ENCODE measurements at regions not wholly inside any gene's neighbourhood (a gene's known extent, or its start where the extent isn't known, plus 50 kb on each side); places are given as distances from the start of the nearest gene placed in this dataset.

DNA sequence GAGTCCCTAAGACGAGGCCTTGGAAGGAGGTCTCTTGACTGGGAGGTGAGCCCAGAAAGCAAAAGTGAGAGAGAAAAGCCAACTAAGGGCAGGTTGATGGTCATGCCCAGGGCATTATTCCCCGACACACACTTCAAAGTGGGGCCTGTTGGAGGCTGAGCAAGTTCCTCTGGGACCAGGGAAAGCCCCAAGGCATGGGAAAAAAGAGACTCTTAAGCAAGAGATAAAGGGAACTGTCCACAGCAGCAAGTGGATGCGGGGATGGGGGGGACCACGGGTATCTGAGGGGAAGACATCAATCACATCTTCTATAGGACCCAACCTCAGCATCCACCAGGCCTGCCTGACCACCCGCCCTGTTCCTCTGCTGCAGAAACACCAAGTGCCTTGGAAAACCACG lies 119.9 kb upstream of the MAFB start:
- Histone ChIP-seq H2AFZ (ENCODE audit: low read depth, low read length) (no peak overlapping the region), H3K9me3 (replicated peaks; ENCODE audit: control insufficient read depth, insufficient read depth, low read length) (no peaks in the 10 kb centered on the region), H3K36me3 (ENCODE audit: control insufficient read depth in 2 of 2, extremely low read depth in 1 of 2, insufficient read depth in 2 of 2, low read length in 2 of 2) (no peaks in the 10 kb centered on the region), H3K79me2 (ENCODE audit: control insufficient read depth, insufficient read depth, low read length) (no peaks in the 10 kb centered on the region), H4K20me1 (replicated peaks; ENCODE audit: control insufficient read depth, extremely low read depth, insufficient read depth, low read length) (no peaks in the 10 kb centered on the region), H3K27me3 (ENCODE audit: control insufficient read depth in 2 of 2, insufficient read depth in 2 of 2, low read length in 2 of 2) (no peaks in the 10 kb centered on the region), H3K4me3 (replicated peaks in 1 of 3; ENCODE audit: insufficient read depth in 1 of 3, low read depth in 1 of 3, low read length in 3 of 3) (no peak overlapping the region), H3K27ac (ENCODE audit: insufficient read depth, low read depth, low read length) (no peak overlapping the region), H3K9me1 (replicated peaks; ENCODE audit: control insufficient read depth, extremely low read depth, insufficient read depth, low read length) (no peaks in the 10 kb centered on the region), H3K4me2 (ENCODE audit: insufficient read depth, low read length) (no peak overlapping the region), H3K4me1 (ENCODE audit: control insufficient read depth, extremely low read depth, insufficient read depth, low read length) (no peaks in the 10 kb centered on the region), H3K9ac (replicated peaks; ENCODE audit: extremely low read depth, insufficient read depth, low read length) (no peak overlapping the region)
- DNase-seq (ENCODE audit: low read depth, low spot score): no peak
- ChIA-PET CTCF (no interaction called here), POLR2A (no interaction called here)
- intact Hi-C loops (cut with micrococcal nuclease): no loop called here
- dilution Hi-C loops (cut with MboI; ENCODE audit: extremely low pct_ligation_motif_present, low sequenced_read_pairs): no loop called here
- no TSS peak for BruUV-seq (replicated peaks)
- no peak for FAIRE-seq
- TF ChIP-seq POLR2AphosphoS5 (IDR thresholded peaks at IDR 0.05; ENCODE audit: insufficient read depth, low read depth, low read length) (no peak), EZH2 (IDR thresholded peaks at IDR 0.05; ENCODE audit: borderline replicate concordance, low read depth, low read length, severe bottlenecking) (no peak), FOS (IDR thresholded peaks at IDR 0.05; ENCODE audit: borderline replicate concordance, insufficient read depth, low read length) (no peak), GATA2 (IDR thresholded peaks at IDR 0.05; ENCODE audit: insufficient read depth, insufficient read length, low read depth, low read length) (no peak), JUN (IDR thresholded peaks at IDR 0.05; ENCODE audit: borderline replicate concordance, insufficient read depth, insufficient read length, low read depth) (no peak), MYC (IDR thresholded peaks at IDR 0.05; ENCODE audit: low read depth, low read length) (no peak), POLR2A (IDR thresholded peaks at IDR 0.05; ENCODE audit: low read depth, low read length) (no peak)
- TF ChIP-seq, protein P1, sequence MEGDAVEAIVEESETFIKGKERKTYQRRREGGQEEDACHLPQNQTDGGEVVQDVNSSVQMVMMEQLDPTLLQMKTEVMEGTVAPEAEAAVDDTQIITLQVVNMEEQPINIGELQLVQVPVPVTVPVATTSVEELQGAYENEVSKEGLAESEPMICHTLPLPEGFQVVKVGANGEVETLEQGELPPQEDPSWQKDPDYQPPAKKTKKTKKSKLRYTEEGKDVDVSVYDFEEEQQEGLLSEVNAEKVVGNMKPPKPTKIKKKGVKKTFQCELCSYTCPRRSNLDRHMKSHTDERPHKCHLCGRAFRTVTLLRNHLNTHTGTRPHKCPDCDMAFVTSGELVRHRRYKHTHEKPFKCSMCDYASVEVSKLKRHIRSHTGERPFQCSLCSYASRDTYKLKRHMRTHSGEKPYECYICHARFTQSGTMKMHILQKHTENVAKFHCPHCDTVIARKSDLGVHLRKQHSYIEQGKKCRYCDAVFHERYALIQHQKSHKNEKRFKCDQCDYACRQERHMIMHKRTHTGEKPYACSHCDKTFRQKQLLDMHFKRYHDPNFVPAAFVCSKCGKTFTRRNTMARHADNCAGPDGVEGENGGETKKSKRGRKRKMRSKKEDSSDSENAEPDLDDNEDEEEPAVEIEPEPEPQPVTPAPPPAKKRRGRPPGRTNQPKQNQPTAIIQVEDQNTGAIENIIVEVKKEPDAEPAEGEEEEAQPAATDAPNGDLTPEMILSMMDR (IDR thresholded peaks at IDR 0.05; ENCODE audit: extremely low read depth in 1 of 2, insufficient read depth in 1 of 2, low read depth in 1 of 2, low read length in 2 of 2): no peak
- TF ChIP-seq, protein P2, sequence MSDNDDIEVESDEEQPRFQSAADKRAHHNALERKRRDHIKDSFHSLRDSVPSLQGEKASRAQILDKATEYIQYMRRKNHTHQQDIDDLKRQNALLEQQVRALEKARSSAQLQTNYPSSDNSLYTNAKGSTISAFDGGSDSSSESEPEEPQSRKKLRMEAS (IDR thresholded peaks at IDR 0.05; ENCODE audit: insufficient read depth, insufficient read length): no peak
